NCI-H2029 treated with DMSO at 0.1 percent for 48 hours (cell line): ENCODE measurements at regions not wholly inside any gene's neighbourhood (a gene's known extent, or its start where the extent isn't known, plus 50 kb on each side); places are given as distances from the start of the nearest gene placed in this dataset.
"Not testable (repeated sequence)": the region's sequence is repeated elsewhere in the genome, so short reads cannot be mapped to it uniquely, and the experiment has no call there.

Source experiments
- DNase-seq: peaks from one replicate; lab custom pipeline; 2025; lab: John Stamatoyannopoulos, UW

DNA sequence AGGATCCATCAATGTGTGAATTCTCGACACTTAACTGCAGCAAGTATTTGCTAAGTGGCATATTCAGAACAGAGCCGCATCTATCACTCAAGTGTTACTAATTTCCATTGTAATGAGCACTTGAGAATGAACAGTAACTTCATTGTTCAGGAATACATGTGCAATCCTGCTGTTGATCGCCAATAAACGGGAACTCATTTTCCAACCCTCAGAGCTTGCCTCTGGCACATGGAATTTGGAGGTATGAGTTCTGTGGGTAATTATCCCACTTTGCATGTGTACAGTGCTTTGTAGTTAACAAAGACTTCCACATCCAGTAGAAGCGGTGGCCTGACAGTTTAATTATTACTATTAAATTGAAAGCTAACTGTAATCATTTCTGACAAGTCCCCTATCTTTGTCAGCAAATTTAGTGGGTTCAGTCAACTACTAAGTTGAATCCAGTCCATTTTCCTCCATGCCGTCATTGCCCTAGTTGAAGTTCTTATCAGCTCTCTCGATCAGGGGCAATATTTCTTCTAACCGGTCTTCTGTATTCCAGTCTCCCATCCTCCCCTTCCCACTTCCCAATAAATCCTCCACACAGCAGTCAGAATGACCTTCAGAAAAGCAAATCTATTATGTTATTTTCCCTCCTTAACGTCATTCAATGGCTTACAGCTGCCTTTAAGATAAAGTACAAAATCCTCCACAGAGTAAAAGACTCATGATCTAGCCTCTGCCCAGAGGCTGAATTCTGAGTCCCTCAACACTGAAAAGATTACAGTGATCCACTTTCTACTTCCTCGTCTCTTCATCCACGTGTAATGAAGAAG lies 62.4 kb upstream of the GBA3 start:
- not testable (repeated sequence) for DNase-seq

DNA sequence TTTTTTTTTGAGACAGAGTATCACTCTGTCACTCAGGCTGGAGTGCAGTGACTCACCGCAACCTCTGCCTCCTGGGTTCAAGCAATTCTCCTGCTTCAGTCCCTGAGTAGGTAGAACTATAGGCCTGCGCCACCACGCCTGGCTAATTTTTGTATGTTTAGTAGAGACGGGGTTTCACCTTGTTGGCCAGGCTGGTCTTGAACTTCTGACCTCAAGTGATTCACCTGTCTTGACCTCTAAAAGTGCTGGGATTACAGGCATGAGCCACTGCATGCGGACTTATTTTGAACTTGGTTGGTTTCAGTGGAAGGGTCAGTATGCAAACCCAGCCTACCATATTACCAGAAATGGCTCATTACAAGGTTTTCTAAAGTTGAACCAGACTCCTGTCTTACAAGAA lies 61.6 kb upstream of the GBA3 start:
- DNase-seq = not testable (repeated sequence)

DNA sequence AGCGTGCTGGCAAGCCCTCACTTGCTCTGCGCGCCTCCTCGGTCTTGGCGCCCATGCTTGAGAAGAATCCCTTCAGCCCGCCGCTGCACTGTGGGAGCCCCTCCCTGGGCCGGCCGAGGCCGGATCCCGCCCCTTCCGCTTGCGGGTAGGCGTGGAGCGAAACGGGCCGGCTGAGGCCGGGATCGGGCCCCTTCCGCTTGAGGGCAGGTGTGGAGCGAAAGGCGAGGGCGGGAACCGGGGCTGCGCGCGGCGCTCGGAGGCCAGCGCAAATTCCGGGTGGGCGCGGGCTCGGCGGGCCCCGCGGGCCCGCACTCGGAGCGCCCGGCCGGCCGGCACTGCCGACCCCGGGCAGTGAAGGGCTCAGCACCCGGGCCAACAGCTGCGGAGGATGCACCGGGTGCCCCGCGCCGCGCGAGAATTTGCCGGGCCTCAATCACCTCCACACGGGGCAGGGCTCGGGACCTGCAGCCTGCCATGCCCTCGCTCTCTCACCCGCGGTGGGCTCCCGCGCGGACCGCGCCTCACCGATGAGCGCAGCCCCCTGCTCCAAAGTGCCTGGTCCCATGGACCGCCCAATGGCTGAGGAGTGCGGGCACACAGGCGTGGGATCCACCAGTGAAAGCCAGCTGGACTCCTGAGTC lies 58.1 kb upstream of the GBA3 start:
- DNase-seq = no peak

- not testable (repeated sequence) for DNase-seq
Observed at GRCh38 chr4:22635182-22635549, 57.6 kb upstream of the GBA3 start.

DNA sequence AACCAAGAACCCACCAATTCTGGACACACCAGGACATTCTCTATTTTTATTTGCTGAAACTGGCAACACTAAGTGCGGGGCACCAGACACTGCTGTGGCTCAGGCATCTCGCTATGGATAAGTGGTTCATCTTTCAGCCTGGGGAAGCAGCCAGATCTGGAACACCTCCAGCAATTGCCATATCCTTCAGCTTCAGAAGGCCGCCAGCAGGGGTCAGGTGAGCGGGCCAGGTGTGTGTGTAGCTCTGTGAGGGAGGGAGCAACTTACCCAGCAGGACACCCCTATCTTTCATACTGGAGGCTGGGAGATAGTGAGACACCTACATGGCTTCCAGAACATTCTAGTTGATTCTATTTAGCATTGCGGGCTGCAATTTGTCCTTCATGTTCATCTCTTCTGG lies 57.0 kb upstream of the GBA3 start:
- DNase-seq = no peak

DNA sequence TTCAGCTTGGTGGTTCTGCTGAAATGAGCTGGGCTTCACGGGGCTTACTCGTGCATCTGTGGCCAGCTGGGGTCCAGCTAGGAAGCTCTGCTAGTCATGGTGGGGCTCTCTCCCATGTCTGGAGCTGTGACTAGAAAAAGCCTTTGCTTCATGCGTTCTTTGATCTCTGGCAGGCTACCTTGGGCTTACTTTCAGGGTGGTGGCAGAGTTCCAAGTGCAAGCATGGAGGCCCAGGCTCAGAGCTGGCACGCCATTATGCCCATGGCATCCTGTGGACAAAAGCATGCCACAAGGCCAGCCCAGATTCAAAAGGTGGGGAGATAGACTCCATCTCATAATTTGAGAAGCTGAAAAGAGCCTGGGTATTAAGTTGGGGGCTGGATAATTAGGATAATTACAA lies 55.4 kb upstream of the GBA3 start:
- DNase-seq = no peak
